Smooth muscle cell (in vitro differentiated cells): ENCODE measurements at regions not wholly inside any gene's neighbourhood (a gene's known extent, or its start where the extent isn't known, plus 50 kb on each side); places are given as distances from the start of the nearest gene placed in this dataset.

Experiments
- DNase-seq: peaks from one replicate; lab custom pipeline; 2025; ENCODE audit not compliant: unreplicated experiment; lab: John Stamatoyannopoulos, UW
- H2AFZ ChIP-seq: fragments of 200-600 bp; sonication (generic); 2 replicates; pipeline ENCODE4 v1.6.0; 2016; ENCODE audit warnings: antibody characterized with exemption, low read depth, mild to moderate bottlenecking
- H3F3A ChIP-seq: fragments of 200-600 bp; sonication (generic); 2 replicates; pipeline ENCODE4 v1.6.0; 2017; ENCODE audit warnings: antibody characterized with exemption, low read depth
- H3K27ac ChIP-seq: fragments of 200-600 bp; sonication (generic); 2 replicates; pipeline ENCODE4 v1.5.1; 2016; ENCODE audit warnings: low read depth, mild to moderate bottlenecking
- H3K27me3 ChIP-seq: fragments of 200-600 bp; sonication (generic); 2 replicates; pipeline ENCODE4 v1.6.1; 2016; ENCODE audit warnings: low read depth, mild to moderate bottlenecking
- H3K36me3 ChIP-seq: fragments of 200-600 bp; sonication (generic); 2 replicates; pipeline ENCODE4 v1.5.1; 2016; ENCODE audit warnings: low read depth
- H3K4me1 ChIP-seq: fragments of 200-600 bp; sonication (generic); 2 replicates; pipeline ENCODE4 v1.5.1; 2016; ENCODE audit warnings: low read depth
- H3K4me2 ChIP-seq: fragments of 200-600 bp; sonication (generic); 2 replicates; pipeline ENCODE4 v1.6.0; 2016; ENCODE audit warnings: mild to moderate bottlenecking
- H3K4me3 ChIP-seq: fragments of 200-600 bp; sonication (generic); 2 replicates; pipeline ENCODE4 v1.5.1; 2016; ENCODE audit warnings: mild to moderate bottlenecking
- H3K79me2 ChIP-seq: fragments of 200-600 bp; sonication (generic); 2 replicates; pipeline ENCODE4 v1.6.0; 2016; ENCODE audit warnings: low read depth, mild to moderate bottlenecking
- H3K9ac ChIP-seq: fragments of 200-600 bp; sonication (generic); 2 replicates; pipeline ENCODE4 v1.6.0; 2016; ENCODE audit warnings: low read depth
- H3K9me3 ChIP-seq: fragments of 200-600 bp; sonication (generic); replicated peaks from 2 replicates; pipeline ENCODE4 v1.5.1; 2016; ENCODE audit warnings: low read depth
- H4K20me1 ChIP-seq: fragments of 200-600 bp; sonication (generic); 2 replicates; pipeline ENCODE4 v1.6.0; 2016; ENCODE audit warnings: low read depth
- CTCF ChIP-seq: fragments of 200-600 bp; sonication (generic); IDR thresholded peaks from 2 replicates; pipeline ENCODE4 v1.5.1; 2017; ENCODE audit warnings: borderline replicate concordance, mild to moderate bottlenecking, antibody characterized with exemption; ENCODE audit not compliant: insufficient read depth, poor library complexity, severe bottlenecking
- WGBS: methylation state at CpG from one replicate; pipeline ENCODE4 v1.1.7; 2016; ENCODE audit warnings: low lambda C conversion rate; 5-methylcytosine and 5-hydroxymethylcytosine counted together

GRCh38 chr1:233448109-233448689 is 120.7 kb downstream of the MAP3K21 start:
- Histone ChIP-seq H3K9ac (no peak overlapping the region), H3F3A (no peaks in the 10 kb centered on the region), H3K79me2 (no peaks in the 10 kb centered on the region), H3K4me1 (no peaks in the 10 kb centered on the region), H2AFZ (peak overlapping the region; percentile 41), H3K4me2 (no peak overlapping the region), H4K20me1 (no peaks in the 10 kb centered on the region), H3K27me3 (no peaks in the 10 kb centered on the region), H3K4me3 (no peak overlapping the region), H3K36me3 (no peaks in the 10 kb centered on the region), H3K27ac (no peak overlapping the region), H3K9me3 (no peaks in the 10 kb centered on the region)
- TF ChIP-seq CTCF = no peak
- no peak for DNase-seq
- 81% methylated on average over 4 of the region's 4 CpGs for WGBS

- no peak overlapping the region for H3K27ac ChIP-seq
- no peak for DNase-seq
- H3K27me3 ChIP-seq = no peaks in the 10 kb centered on the region
- no peak overlapping the region for H2AFZ ChIP-seq
- H3K4me3 ChIP-seq = no peak overlapping the region
- no peaks in the 10 kb centered on the region for H3K79me2 ChIP-seq
- no peak overlapping the region for H3K9ac ChIP-seq
- no peaks in the 10 kb centered on the region for H3F3A ChIP-seq
- no peaks in the 10 kb centered on the region for H3K9me3 ChIP-seq
- TF ChIP-seq CTCF = no peak
- H3K36me3 ChIP-seq = no peaks in the 10 kb centered on the region
- 100% methylated on average over 1 of the region's 1 CpG for WGBS
- no peak overlapping the region for H3K4me2 ChIP-seq
- no peaks in the 10 kb centered on the region for H3K4me1 ChIP-seq
- no peaks in the 10 kb centered on the region for H4K20me1 ChIP-seq
Observed at GRCh38 chr1:233452724-233453123, 125.2 kb downstream of the MAP3K21 start.

- 83% methylated on average over 2 of the region's 2 CpGs for WGBS
- H3K4me2 ChIP-seq = no peak overlapping the region
- H4K20me1 ChIP-seq = no peaks in the 10 kb centered on the region
- no peaks in the 10 kb centered on the region for H3K36me3 ChIP-seq
- H3K4me3 ChIP-seq = no peak overlapping the region
- no peak overlapping the region for H3K9ac ChIP-seq
- H3K27ac ChIP-seq = no peak overlapping the region
- no peaks in the 10 kb centered on the region for H3K4me1 ChIP-seq
- DNase-seq = no peak
- TF ChIP-seq CTCF = no peak
- no peaks in the 10 kb centered on the region for H3F3A ChIP-seq
- no peaks in the 10 kb centered on the region for H3K79me2 ChIP-seq
- H2AFZ ChIP-seq = no peak overlapping the region
- no peaks in the 10 kb centered on the region for H3K9me3 ChIP-seq
- H3K27me3 ChIP-seq = no peaks in the 10 kb centered on the region
Observed at GRCh38 chr1:233453433-233454200, 126.1 kb downstream of the MAP3K21 start.
